ENCODE measurements at regions not wholly inside any gene's neighbourhood (a gene's known extent, or its start where the extent isn't known, plus 50 kb on each side); places are given as distances from the start of the nearest gene placed in this dataset.

GRCh38 chr5:2499917-2500316 is 251.6 kb downstream of the IRX2 start:
- Histone ChIP-seq H3K27me3 (ENCODE audit: insufficient read depth, low read length) (no peaks in the 10 kb centered on the region), H3K36me3 (ENCODE audit: insufficient read depth, low read length) (no peaks in the 10 kb centered on the region), H3K27ac (ENCODE audit: low read depth, low read length) (no peak overlapping the region), H2AFZ (ENCODE audit: low read length, unreplicated experiment) (no peak overlapping the region), H3K79me2 (ENCODE audit: control insufficient read depth, insufficient read depth, low read length, unreplicated experiment) (no peaks in the 10 kb centered on the region), H3K4me3 (ENCODE audit: low read depth, low read length) (no peak overlapping the region), H3K4me1 (ENCODE audit: control insufficient read depth, insufficient read depth, low read length, unreplicated experiment) (no peaks in the 10 kb centered on the region)

DNA sequence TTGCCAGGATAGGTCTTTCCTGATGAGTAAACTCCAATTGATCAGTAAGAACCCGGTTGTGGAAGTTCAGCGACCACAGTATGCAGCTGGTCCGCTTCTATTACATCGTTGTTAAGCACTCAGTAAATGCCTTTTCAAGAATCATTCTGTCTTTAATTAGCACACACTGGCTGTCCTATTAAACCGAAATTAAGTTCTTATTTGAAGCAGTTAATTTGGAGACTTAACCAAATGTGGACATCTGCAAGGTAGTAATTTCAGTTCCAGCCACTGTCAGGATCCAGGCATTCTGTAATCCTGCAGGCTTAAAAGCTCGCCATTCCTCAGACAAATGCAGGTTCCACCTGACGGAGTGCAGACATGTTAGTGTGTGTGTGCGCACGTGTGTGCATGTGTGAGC is 254.6 kb downstream of the IRX2 start:
- Histone ChIP-seq H3K4me1 (ENCODE audit: control insufficient read depth, insufficient read depth, low read length, unreplicated experiment) (no peaks in the 10 kb centered on the region), H3K27ac (ENCODE audit: low read depth, low read length) (no peak overlapping the region), H3K79me2 (ENCODE audit: control insufficient read depth, insufficient read depth, low read length, unreplicated experiment) (no peaks in the 10 kb centered on the region), H3K36me3 (ENCODE audit: insufficient read depth, low read length) (no peaks in the 10 kb centered on the region), H3K27me3 (ENCODE audit: insufficient read depth, low read length) (no peaks in the 10 kb centered on the region), H2AFZ (ENCODE audit: low read length, unreplicated experiment) (no peak overlapping the region), H3K4me3 (ENCODE audit: low read depth, low read length) (no peak overlapping the region)

DNA sequence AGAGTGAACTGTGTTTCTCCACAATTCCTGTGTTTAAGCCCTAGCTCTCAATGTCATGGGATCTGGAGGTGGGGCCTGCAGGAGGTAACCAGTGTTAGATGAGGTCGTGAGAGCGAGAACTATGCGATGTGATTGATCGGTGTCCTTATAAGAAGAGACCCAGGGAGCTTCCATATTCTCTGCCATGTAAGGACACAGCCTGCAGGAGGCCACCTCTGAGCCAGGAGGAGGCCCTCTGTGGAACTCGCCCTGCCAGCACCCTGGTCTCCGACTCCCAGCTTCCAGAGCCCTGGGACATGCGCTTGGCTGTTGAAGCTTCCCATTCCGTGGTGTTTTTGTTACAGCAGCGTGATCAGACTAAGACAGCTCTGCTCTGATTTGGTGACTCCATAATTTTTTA is 255.4 kb downstream of the IRX2 start:
- Histone ChIP-seq H3K36me3 (ENCODE audit: insufficient read depth, low read length) (no peaks in the 10 kb centered on the region), H3K79me2 (ENCODE audit: control insufficient read depth, insufficient read depth, low read length, unreplicated experiment) (no peaks in the 10 kb centered on the region), H3K4me3 (ENCODE audit: low read depth, low read length) (no peak overlapping the region), H3K27ac (ENCODE audit: low read depth, low read length) (no peak overlapping the region), H2AFZ (ENCODE audit: low read length, unreplicated experiment) (no peak overlapping the region), H3K27me3 (ENCODE audit: insufficient read depth, low read length) (no peaks in the 10 kb centered on the region), H3K4me1 (ENCODE audit: control insufficient read depth, insufficient read depth, low read length, unreplicated experiment) (no peaks in the 10 kb centered on the region)

DNA sequence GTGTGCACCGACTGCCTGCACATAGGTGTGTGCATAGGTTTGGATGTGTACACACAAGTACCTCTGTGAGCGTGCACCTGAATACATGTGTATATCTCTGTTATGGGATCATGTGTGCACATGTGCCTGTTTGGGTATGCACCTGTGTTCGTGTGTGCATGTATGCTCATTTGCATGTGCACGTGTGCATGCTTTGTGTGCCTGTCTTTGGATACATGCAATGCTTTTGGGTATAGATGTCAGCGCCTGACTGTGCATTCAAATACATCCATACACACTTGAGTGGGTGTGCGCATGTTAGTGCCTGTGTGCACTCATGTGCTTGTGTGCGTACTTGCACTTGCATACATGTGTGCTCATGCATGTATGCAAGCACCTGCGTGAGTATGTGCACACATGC is 258.1 kb downstream of the IRX2 start:
- H3K27ac ChIP-seq (ENCODE audit: low read depth, low read length), result no peak overlapping the region
- no peaks in the 10 kb centered on the region for H3K27me3 ChIP-seq (ENCODE audit: insufficient read depth, low read length)
- H2AFZ ChIP-seq (ENCODE audit: low read length, unreplicated experiment), result no peak overlapping the region
- no peak overlapping the region for H3K4me3 ChIP-seq (ENCODE audit: low read depth, low read length)
- no peaks in the 10 kb centered on the region for H3K36me3 ChIP-seq (ENCODE audit: insufficient read depth, low read length)
- no peaks in the 10 kb centered on the region for H3K4me1 ChIP-seq (ENCODE audit: control insufficient read depth, insufficient read depth, low read length, unreplicated experiment)
- no peaks in the 10 kb centered on the region for H3K79me2 ChIP-seq (ENCODE audit: control insufficient read depth, insufficient read depth, low read length, unreplicated experiment)

- H3K4me1 ChIP-seq (ENCODE audit: control insufficient read depth, insufficient read depth, low read length, unreplicated experiment), result no peaks in the 10 kb centered on the region
- no peaks in the 10 kb centered on the region for H3K27me3 ChIP-seq (ENCODE audit: insufficient read depth, low read length)
- no peak overlapping the region for H2AFZ ChIP-seq (ENCODE audit: low read length, unreplicated experiment)
- H3K27ac ChIP-seq (ENCODE audit: low read depth, low read length), result no peak overlapping the region
- H3K4me3 ChIP-seq (ENCODE audit: low read depth, low read length), result no peak overlapping the region
- H3K36me3 ChIP-seq (ENCODE audit: insufficient read depth, low read length), result no peaks in the 10 kb centered on the region
- H3K79me2 ChIP-seq (ENCODE audit: control insufficient read depth, insufficient read depth, low read length, unreplicated experiment), result no peaks in the 10 kb centered on the region
Measured at GRCh38 chr5:2492476-2492875, 259.0 kb downstream of the IRX2 start.

DNA sequence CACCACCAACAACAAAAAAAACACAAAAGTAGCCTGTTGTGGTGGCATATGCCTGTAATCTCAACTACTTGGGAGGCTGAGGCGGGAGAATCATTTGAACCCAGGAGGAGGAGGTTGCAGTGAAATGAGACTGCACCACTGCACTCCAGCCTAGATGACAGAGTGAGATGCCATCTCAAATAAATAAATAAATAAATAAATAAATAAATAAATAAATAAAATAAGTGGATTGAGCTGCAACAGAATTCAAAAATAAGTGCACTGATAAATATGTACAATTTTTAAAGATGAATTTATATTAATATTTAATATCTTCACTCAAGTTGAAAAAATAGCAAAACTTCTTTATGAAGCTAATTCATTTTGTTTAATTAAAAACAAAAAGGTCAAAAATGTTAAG is 259.6 kb downstream of the IRX2 start:
- Histone ChIP-seq H3K36me3 (ENCODE audit: insufficient read depth, low read length) (no peaks in the 10 kb centered on the region), H3K4me1 (ENCODE audit: control insufficient read depth, insufficient read depth, low read length, unreplicated experiment) (no peaks in the 10 kb centered on the region), H3K27ac (ENCODE audit: low read depth, low read length) (no peak overlapping the region), H3K27me3 (ENCODE audit: insufficient read depth, low read length) (no peaks in the 10 kb centered on the region), H3K79me2 (ENCODE audit: control insufficient read depth, insufficient read depth, low read length, unreplicated experiment) (no peaks in the 10 kb centered on the region), H2AFZ (ENCODE audit: low read length, unreplicated experiment) (no peak overlapping the region), H3K4me3 (ENCODE audit: low read depth, low read length) (no peak overlapping the region)

DNA sequence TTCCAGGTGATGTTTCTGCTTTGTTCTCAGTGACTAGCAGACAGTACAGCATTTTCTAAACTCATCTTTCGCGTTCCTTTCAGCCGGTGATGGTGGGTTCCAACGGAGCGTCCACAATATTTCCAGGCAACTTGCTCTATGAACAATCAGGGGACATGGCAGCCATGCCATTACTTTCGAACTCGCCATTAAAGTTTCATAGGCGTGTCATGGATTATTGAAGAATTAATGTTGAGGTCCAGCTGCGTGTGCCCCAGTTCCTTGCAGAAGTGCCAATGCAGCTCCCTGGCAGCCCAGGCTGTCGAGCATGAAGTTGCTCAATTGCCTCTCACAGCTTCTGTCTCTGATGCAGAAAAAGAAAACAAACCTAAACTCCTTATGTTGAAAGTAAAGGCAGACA is 262.2 kb downstream of the IRX2 start:
- no peaks in the 10 kb centered on the region for H3K27me3 ChIP-seq (ENCODE audit: insufficient read depth, low read length)
- H3K4me1 ChIP-seq (ENCODE audit: control insufficient read depth, insufficient read depth, low read length, unreplicated experiment), result no peaks in the 10 kb centered on the region
- no peak overlapping the region for H3K4me3 ChIP-seq (ENCODE audit: low read depth, low read length)
- H2AFZ ChIP-seq (ENCODE audit: low read length, unreplicated experiment), result no peak overlapping the region
- no peaks in the 10 kb centered on the region for H3K36me3 ChIP-seq (ENCODE audit: insufficient read depth, low read length)
- no peaks in the 10 kb centered on the region for H3K79me2 ChIP-seq (ENCODE audit: control insufficient read depth, insufficient read depth, low read length, unreplicated experiment)
- H3K27ac ChIP-seq (ENCODE audit: low read depth, low read length), result no peak overlapping the region

DNA sequence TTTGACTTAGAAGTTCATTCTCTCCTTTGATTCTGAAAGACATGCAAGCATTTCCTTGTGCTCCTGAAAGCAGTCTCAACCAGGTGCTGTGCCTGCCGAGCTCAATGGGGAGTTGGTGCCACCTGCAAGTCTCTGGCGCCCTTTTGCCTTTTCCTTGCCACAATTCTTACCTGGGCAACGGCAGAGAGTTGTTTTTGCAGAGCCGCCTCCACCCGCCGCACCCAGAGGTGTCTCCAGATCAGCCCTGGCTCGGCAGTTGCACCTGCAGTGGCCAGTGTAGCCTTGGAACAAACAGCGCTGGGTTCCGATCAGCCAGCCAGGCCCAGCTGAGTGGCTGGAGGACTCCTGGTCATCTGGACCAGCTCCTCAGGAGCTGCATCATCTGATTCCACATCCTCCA is 262.9 kb downstream of the IRX2 start:
- Histone ChIP-seq H3K27ac (ENCODE audit: low read depth, low read length) (no peak overlapping the region), H2AFZ (ENCODE audit: low read length, unreplicated experiment) (no peak overlapping the region), H3K36me3 (ENCODE audit: insufficient read depth, low read length) (no peaks in the 10 kb centered on the region)

GRCh38 chr5:2487152-2487763 is 264.2 kb downstream of the IRX2 start:
- Histone ChIP-seq H3K36me3 (ENCODE audit: insufficient read depth, low read length) (no peaks in the 10 kb centered on the region), H3K4me3 (ENCODE audit: low read depth, low read length) (no peak overlapping the region), H2AFZ (ENCODE audit: low read length, unreplicated experiment) (no peak overlapping the region), H3K27ac (ENCODE audit: low read depth, low read length) (no peak overlapping the region), H3K79me2 (ENCODE audit: control insufficient read depth, insufficient read depth, low read length, unreplicated experiment) (no peaks in the 10 kb centered on the region), H3K4me1 (ENCODE audit: control insufficient read depth, insufficient read depth, low read length, unreplicated experiment) (no peaks in the 10 kb centered on the region), H3K27me3 (ENCODE audit: insufficient read depth, low read length) (no peaks in the 10 kb centered on the region)

More for the DNA sequence above, 262.9 kb downstream of the IRX2 start:
- Histone ChIP-seq H3K79me2 (ENCODE audit: control insufficient read depth, insufficient read depth, low read length, unreplicated experiment) (no peaks in the 10 kb centered on the region), H3K27me3 (ENCODE audit: insufficient read depth, low read length) (no peaks in the 10 kb centered on the region), H3K4me1 (ENCODE audit: control insufficient read depth, insufficient read depth, low read length, unreplicated experiment) (no peaks in the 10 kb centered on the region), H3K4me3 (ENCODE audit: low read depth, low read length) (no peak overlapping the region)

GRCh38 chr5:2486373-2486772 is 265.1 kb downstream of the IRX2 start:
- Histone ChIP-seq H3K4me1 (ENCODE audit: control insufficient read depth, insufficient read depth, low read length, unreplicated experiment) (no peaks in the 10 kb centered on the region), H3K79me2 (ENCODE audit: control insufficient read depth, insufficient read depth, low read length, unreplicated experiment) (no peaks in the 10 kb centered on the region), H2AFZ (ENCODE audit: low read length, unreplicated experiment) (no peak overlapping the region), H3K4me3 (ENCODE audit: low read depth, low read length) (no peak overlapping the region), H3K27me3 (ENCODE audit: insufficient read depth, low read length) (no peaks in the 10 kb centered on the region), H3K36me3 (ENCODE audit: insufficient read depth, low read length) (no peaks in the 10 kb centered on the region), H3K27ac (ENCODE audit: low read depth, low read length) (no peak overlapping the region)

DNA sequence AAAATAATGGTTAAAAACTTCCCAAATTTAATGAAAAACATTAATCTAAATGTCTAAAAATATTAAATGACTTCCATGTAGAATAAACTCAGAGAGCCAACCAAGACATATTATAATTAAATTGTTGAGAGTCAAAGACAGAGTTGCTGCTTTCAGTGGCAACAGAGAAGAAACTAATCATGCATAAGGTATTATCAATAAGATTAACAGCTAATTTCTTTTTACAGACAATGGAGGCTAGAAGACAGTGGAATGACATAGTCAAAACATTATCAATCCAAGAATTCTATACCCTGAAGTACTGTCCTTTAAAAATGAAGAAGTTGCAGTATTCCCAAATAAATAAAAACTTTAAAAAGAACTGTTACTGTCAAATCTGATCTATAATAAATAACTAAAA is 268.7 kb downstream of the IRX2 start:
- no peaks in the 10 kb centered on the region for H3K79me2 ChIP-seq (ENCODE audit: control insufficient read depth, insufficient read depth, low read length, unreplicated experiment)
- no peaks in the 10 kb centered on the region for H3K4me1 ChIP-seq (ENCODE audit: control insufficient read depth, insufficient read depth, low read length, unreplicated experiment)
- no peak overlapping the region for H3K4me3 ChIP-seq (ENCODE audit: low read depth, low read length)
- no peaks in the 10 kb centered on the region for H3K36me3 ChIP-seq (ENCODE audit: insufficient read depth, low read length)
- H2AFZ ChIP-seq (ENCODE audit: low read length, unreplicated experiment), result no peak overlapping the region
- no peaks in the 10 kb centered on the region for H3K27me3 ChIP-seq (ENCODE audit: insufficient read depth, low read length)
- no peak overlapping the region for H3K27ac ChIP-seq (ENCODE audit: low read depth, low read length)
